Mesothelial cell of epicardium (in vitro differentiated cells): ENCODE measurements at regions not wholly inside any gene's neighbourhood (a gene's known extent, or its start where the extent isn't known, plus 50 kb on each side); places are given as distances from the start of the nearest gene placed in this dataset.

Experiments used
- DNase-seq, 2 experiments: peaks; one replicate each; pipeline ENCODE4 v3.0.0; 2021; ENCODE audit warnings: low spot score in 2 of 2; ENCODE audit not compliant: unreplicated experiment in 2 of 2
- H3K27ac Mint-ChIP-seq: 2 replicates; pipeline ENCODE4 v1.8.0; 2021; ENCODE audit warnings: mixed read lengths
- H3K27me3 Mint-ChIP-seq: 2 replicates; pipeline ENCODE4 v1.8.0; 2021; ENCODE audit warnings: low read depth, mixed read lengths
- H3K36me3 Mint-ChIP-seq: 2 replicates; pipeline ENCODE4 v1.8.0; 2021; ENCODE audit warnings: mixed read lengths
- H3K4me1 Mint-ChIP-seq: 2 replicates; pipeline ENCODE4 v1.8.0; 2021; ENCODE audit warnings: mixed read lengths
- H3K4me3 Mint-ChIP-seq: 2 replicates; pipeline ENCODE4 v1.8.0; 2021; ENCODE audit warnings: mild to moderate bottlenecking, moderate library complexity, mixed read lengths
- H3K9me3 Mint-ChIP-seq: 2 replicates; pipeline ENCODE4 v1.8.0; 2021; ENCODE audit warnings: mixed read lengths
- TF ChIP-seq, protein P1 (sequence below): fragments of 200-600 bp; sonication (generic); IDR thresholded peaks from one replicate; pipeline ENCODE4 v1.5.0; 2021; ENCODE audit warnings: antibody characterized with exemption; ENCODE audit not compliant: unreplicated experiment

DNA sequence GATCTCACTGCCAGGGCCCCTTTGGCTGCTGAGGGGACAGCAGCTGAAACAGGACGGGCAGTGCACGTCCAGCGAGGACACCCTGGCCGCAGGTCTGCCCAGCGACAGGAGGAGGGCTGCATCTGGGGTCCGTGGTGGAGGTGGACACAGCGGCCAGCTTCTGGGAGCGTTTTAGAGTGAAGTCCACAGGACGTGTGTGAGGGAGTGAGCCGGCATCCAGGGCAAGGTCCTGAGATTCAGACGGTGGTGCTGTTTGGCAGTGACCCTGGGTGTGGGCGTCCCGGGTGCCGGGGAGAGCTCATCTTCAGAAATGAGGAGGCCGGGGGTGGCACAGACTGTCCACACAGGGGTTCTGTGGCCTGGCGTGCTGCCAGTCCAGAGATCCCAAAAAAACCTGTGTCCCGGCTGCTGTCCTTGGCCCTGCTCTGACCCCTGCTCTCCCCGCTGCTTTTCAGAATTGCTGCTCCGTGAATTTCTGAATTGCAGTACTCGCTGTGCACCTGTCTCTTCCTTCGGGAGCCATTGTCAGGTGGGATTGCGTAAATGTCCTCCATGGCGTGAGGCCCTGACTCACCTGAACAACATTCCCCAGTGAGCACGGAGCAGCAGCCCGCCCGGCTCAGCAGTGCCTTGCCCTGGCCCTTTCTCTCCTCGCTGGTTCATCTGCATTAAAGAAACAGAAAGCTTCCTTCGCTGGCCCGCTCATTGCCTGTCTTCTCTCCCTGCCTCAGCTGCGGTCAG is 183.5 kb upstream of the C14orf180 start:
- peaks cover 28% of the 10 kb centered on the region for H3K9me3 Mint-ChIP-seq
- H3K4me3 Mint-ChIP-seq: no peak overlapping the region
- H3K36me3 Mint-ChIP-seq: peaks cover 3% of the 10 kb centered on the region
- no peak overlapping the region for H3K27ac Mint-ChIP-seq
- H3K27me3 Mint-ChIP-seq: peaks cover 20% of the 10 kb centered on the region
- TF ChIP-seq, protein P1, sequence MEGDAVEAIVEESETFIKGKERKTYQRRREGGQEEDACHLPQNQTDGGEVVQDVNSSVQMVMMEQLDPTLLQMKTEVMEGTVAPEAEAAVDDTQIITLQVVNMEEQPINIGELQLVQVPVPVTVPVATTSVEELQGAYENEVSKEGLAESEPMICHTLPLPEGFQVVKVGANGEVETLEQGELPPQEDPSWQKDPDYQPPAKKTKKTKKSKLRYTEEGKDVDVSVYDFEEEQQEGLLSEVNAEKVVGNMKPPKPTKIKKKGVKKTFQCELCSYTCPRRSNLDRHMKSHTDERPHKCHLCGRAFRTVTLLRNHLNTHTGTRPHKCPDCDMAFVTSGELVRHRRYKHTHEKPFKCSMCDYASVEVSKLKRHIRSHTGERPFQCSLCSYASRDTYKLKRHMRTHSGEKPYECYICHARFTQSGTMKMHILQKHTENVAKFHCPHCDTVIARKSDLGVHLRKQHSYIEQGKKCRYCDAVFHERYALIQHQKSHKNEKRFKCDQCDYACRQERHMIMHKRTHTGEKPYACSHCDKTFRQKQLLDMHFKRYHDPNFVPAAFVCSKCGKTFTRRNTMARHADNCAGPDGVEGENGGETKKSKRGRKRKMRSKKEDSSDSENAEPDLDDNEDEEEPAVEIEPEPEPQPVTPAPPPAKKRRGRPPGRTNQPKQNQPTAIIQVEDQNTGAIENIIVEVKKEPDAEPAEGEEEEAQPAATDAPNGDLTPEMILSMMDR: no peak
- DNase-seq: no peak
- H3K4me1 Mint-ChIP-seq: no peaks in the 10 kb centered on the region

- Mint-ChIP-seq H3K9me3 (peaks cover 28% of the 10 kb centered on the region), H3K36me3 (peaks cover 3% of the 10 kb centered on the region), H3K4me3 (no peak overlapping the region), H3K27ac (no peak overlapping the region), H3K27me3 (peaks cover 22% of the 10 kb centered on the region), H3K4me1 (no peaks in the 10 kb centered on the region)
- TF ChIP-seq, protein P1: no peak
- no peak for DNase-seq
Measured at GRCh38 chr14:104396682-104397470, 182.7 kb upstream of the C14orf180 start.

DNA sequence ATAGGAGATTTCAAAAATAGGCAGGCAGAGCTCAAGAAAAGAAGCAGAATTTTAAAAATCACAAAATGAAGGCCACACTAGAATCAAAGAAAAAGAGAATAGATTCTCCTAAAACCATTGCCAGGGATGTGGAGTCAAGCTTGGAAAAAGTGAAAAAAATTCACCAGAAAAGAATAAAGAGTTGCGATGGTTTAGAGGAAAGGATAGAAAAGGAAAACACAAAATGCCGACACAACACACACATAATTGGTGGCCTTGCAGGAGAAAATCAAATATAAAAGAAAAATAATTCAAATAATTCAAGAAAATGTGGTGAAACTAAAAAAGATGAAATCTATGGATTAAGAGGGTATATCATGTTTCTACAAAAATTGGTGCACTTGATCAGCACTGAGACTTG is 181.6 kb upstream of the C14orf180 start:
- Mint-ChIP-seq H3K4me3 (no peak overlapping the region), H3K4me1 (no peaks in the 10 kb centered on the region), H3K27me3 (peaks cover 21% of the 10 kb centered on the region), H3K36me3 (peaks cover 3% of the 10 kb centered on the region), H3K9me3 (peaks cover 28% of the 10 kb centered on the region), H3K27ac (no peak overlapping the region)
- TF ChIP-seq, protein P1: no peak
- DNase-seq: no peak

GRCh38 chr14:104398656-104399055 is 180.9 kb upstream of the C14orf180 start:
- Mint-ChIP-seq H3K4me1 (no peaks in the 10 kb centered on the region), H3K9me3 (peaks cover 28% of the 10 kb centered on the region), H3K36me3 (peaks cover 3% of the 10 kb centered on the region), H3K27me3 (peaks cover 24% of the 10 kb centered on the region), H3K27ac (no peak overlapping the region), H3K4me3 (no peak overlapping the region)
- TF ChIP-seq, protein P1: no peak
- no peak for DNase-seq

- Mint-ChIP-seq H3K27me3 (peaks cover 29% of the 10 kb centered on the region), H3K9me3 (peaks cover 28% of the 10 kb centered on the region), H3K27ac (no peak overlapping the region), H3K4me3 (no peak overlapping the region), H3K4me1 (no peaks in the 10 kb centered on the region), H3K36me3 (peaks cover 3% of the 10 kb centered on the region)
- DNase-seq: no peak
- TF ChIP-seq, protein P1: no peak
Measured at GRCh38 chr14:104399432-104400155, 180.0 kb upstream of the C14orf180 start.
